H9 (cell line): ENCODE measurements at regions not wholly inside any gene's neighbourhood (a gene's known extent, or its start where the extent isn't known, plus 50 kb on each side); places are given as distances from the start of the nearest gene placed in this dataset.

Source experiments
- DNase-seq: peaks from one replicate; pipeline ENCODE4 v3.0.0-alpha.2; 2017
- H2AFZ ChIP-seq: one replicate; pipeline ENCODE4 v1.6.1; 2013; ENCODE audit warnings: mild to moderate bottlenecking, low read length, control low read depth, moderate library complexity
- H2AK5ac ChIP-seq: 2 replicates; pipeline ENCODE4 v1.6.1; 2013; ENCODE audit warnings: low read length, control low read depth, mixed read lengths; ENCODE audit not compliant: insufficient read length
- H2BK120ac ChIP-seq: one replicate; pipeline ENCODE4 v1.6.1; 2013; ENCODE audit warnings: low read depth, mild to moderate bottlenecking, low read length, control low read depth, inconsistent platforms; ENCODE audit not compliant: poor library complexity, severe bottlenecking
- H2BK12ac ChIP-seq: 2 replicates; pipeline ENCODE4 v1.6.1; 2013; ENCODE audit warnings: low read length, control low read depth, mixed read lengths, low read depth; ENCODE audit not compliant: insufficient read length
- H2BK15ac ChIP-seq: 2 replicates; pipeline ENCODE4 v1.6.1; 2013; ENCODE audit warnings: low read depth, low read length, control low read depth
- H2BK20ac ChIP-seq: one replicate; pipeline ENCODE4 v1.6.1; 2013; ENCODE audit warnings: low read depth, mild to moderate bottlenecking, low read length, control low read depth, inconsistent platforms; ENCODE audit not compliant: poor library complexity, severe bottlenecking
- H2BK5ac ChIP-seq: 2 replicates; pipeline ENCODE4 v1.6.1; 2013; ENCODE audit warnings: low read length, control low read depth, mixed read lengths; ENCODE audit not compliant: insufficient read length
- H3K14ac ChIP-seq: 2 replicates; pipeline ENCODE4 v1.6.1; 2013; ENCODE audit warnings: low read length, control low read depth; ENCODE audit not compliant: insufficient read depth
- H3K18ac ChIP-seq: 2 replicates; pipeline ENCODE4 v1.6.1; 2013; ENCODE audit warnings: low read depth, mild to moderate bottlenecking, mixed read lengths, low read length, control low read depth; ENCODE audit not compliant: insufficient read length
- H3K23ac ChIP-seq: 2 replicates; pipeline ENCODE4 v1.6.1; 2013; ENCODE audit warnings: low read length, control low read depth, mixed read lengths, low read depth; ENCODE audit not compliant: insufficient read length
- H3K23me2 ChIP-seq: 2 replicates; pipeline ENCODE4 v1.6.1; 2013; ENCODE audit warnings: low read depth, mild to moderate bottlenecking, mixed read lengths, low read length, control low read depth; ENCODE audit not compliant: insufficient read length, poor library complexity, severe bottlenecking
- H3K27ac ChIP-seq: 2 replicates; pipeline ENCODE4 v1.5.1; 2013; ENCODE audit warnings: low read length, control low read depth, mixed read lengths, low read depth; ENCODE audit not compliant: insufficient read length
- H3K27me3 ChIP-seq: 2 replicates; pipeline ENCODE4 v1.6.1; 2013; ENCODE audit warnings: low read length, control low read depth, inconsistent platforms; ENCODE audit not compliant: insufficient read depth
- H3K4ac ChIP-seq: 2 replicates; pipeline ENCODE4 v1.6.1; 2013; ENCODE audit warnings: low read depth, mild to moderate bottlenecking, control low read depth, inconsistent platforms, low read length, moderate library complexity
- H3K4me1 ChIP-seq: 2 replicates; pipeline ENCODE4 v1.6.1; 2013; ENCODE audit warnings: low read length, control low read depth, inconsistent platforms; ENCODE audit not compliant: insufficient read depth
- H3K4me2 ChIP-seq: 2 replicates; pipeline ENCODE4 v1.6.1; 2013; ENCODE audit warnings: low read length, control low read depth, mixed read lengths; ENCODE audit not compliant: insufficient read length, insufficient read depth
- H3K56ac ChIP-seq: 2 replicates; pipeline ENCODE4 v1.6.1; 2013; ENCODE audit warnings: low read depth, mild to moderate bottlenecking, mixed read lengths, low read length, control low read depth; ENCODE audit not compliant: insufficient read length
- H3K79me1 ChIP-seq: 2 replicates; pipeline ENCODE4 v1.6.1; 2013; ENCODE audit warnings: low read depth, mild to moderate bottlenecking, moderate library complexity, low read length, control low read depth, inconsistent platforms; ENCODE audit not compliant: insufficient read depth, poor library complexity, severe bottlenecking
- H3K79me2 ChIP-seq: 2 replicates; pipeline ENCODE4 v1.6.1; 2013; ENCODE audit warnings: low read length, control low read depth, inconsistent platforms; ENCODE audit not compliant: insufficient read depth
- H3K9ac ChIP-seq: 2 replicates; pipeline ENCODE4 v1.6.1; 2013; ENCODE audit warnings: low read length, control low read depth, mixed read lengths; ENCODE audit not compliant: insufficient read length; ENCODE audit errors: extremely low read depth
- H3K9me3 ChIP-seq: one replicate; pipeline ENCODE4 v1.6.1; 2013; ENCODE audit warnings: low read depth, low read length, inconsistent platforms; ENCODE audit not compliant: control insufficient read depth
- H3T11ph ChIP-seq: one replicate; pipeline ENCODE4 v1.6.1; 2013; ENCODE audit warnings: mild to moderate bottlenecking, low read length, control low read depth, inconsistent platforms
- H4K20me1 ChIP-seq: one replicate; pipeline ENCODE4 v1.6.1; 2013; ENCODE audit not compliant: control insufficient read depth, insufficient read length, insufficient read depth
- H4K5ac ChIP-seq: 2 replicates; pipeline ENCODE4 v1.6.1; 2013; ENCODE audit warnings: low read depth, mild to moderate bottlenecking, mixed read lengths, low read length, control low read depth; ENCODE audit not compliant: insufficient read length
- H4K8ac ChIP-seq: replicated peaks from 2 replicates; pipeline ENCODE4 v1.6.1; 2013; ENCODE audit warnings: low read length, control low read depth, mixed read lengths, low read depth; ENCODE audit not compliant: insufficient read length
- H4K91ac ChIP-seq: 2 replicates; pipeline ENCODE4 v1.6.1; 2013; ENCODE audit warnings: low read depth, mild to moderate bottlenecking, moderate library complexity, mixed read lengths, low read length, control low read depth; ENCODE audit not compliant: insufficient read length
- H3K27ac Mint-ChIP-seq, 3 experiments: 2 replicates in 2 of 3; 3 replicates in 1 of 3; pipeline ENCODE4 v1.8.0; 2020 to 2021; ENCODE audit warnings: mixed read lengths in 3 of 3, mild to moderate bottlenecking in 1 of 3, moderate library complexity in 1 of 3
- H3K27me3 Mint-ChIP-seq: 2 replicates; pipeline ENCODE4 v1.8.0; 2021; ENCODE audit warnings: low read depth, mild to moderate bottlenecking, moderate library complexity, mixed read lengths
- H3K36me3 Mint-ChIP-seq, 3 experiments: 2 replicates in 2 of 3; 3 replicates in 1 of 3; pipeline ENCODE4 v1.8.0; 2020 to 2021; ENCODE audit warnings: low read depth in 3 of 3, mixed read lengths in 3 of 3; ENCODE audit not compliant: insufficient read depth in 1 of 3
- H3K4me1 Mint-ChIP-seq, 2 experiments: 2 replicates each; pipeline ENCODE4 v1.8.0; 2020; ENCODE audit warnings: mixed read lengths in 2 of 2
- H3K4me3 Mint-ChIP-seq, 2 experiments: 2 replicates in 1 of 2; 3 replicates in 1 of 2; pipeline ENCODE4 v1.8.0; 2020 to 2021; ENCODE audit warnings: mild to moderate bottlenecking in 2 of 2, mixed read lengths in 2 of 2, moderate library complexity in 1 of 2
- H3K9me3 Mint-ChIP-seq, 2 experiments: 2 replicates in 1 of 2; 3 replicates in 1 of 2; pipeline ENCODE4 v1.8.0; 2020; ENCODE audit warnings: mild to moderate bottlenecking in 2 of 2, mixed read lengths in 2 of 2, moderate library complexity in 1 of 2
- CTCF ChIP-seq: fragments of 200-600 bp; sonication (generic); conservative IDR thresholded peaks from 3 replicates; pipeline ENCODE4 v1.8.0; 2021; ENCODE audit warnings: antibody characterized with exemption, mild to moderate bottlenecking
- WGBS: extraction: QIAGEN DNeasy Blood & Tissue Kit; methylation state at CpG from one replicate; pipeline ENCODE4 v1.1.7; 2013; ENCODE audit warnings: missing lambda C conversion rate, low lambda C conversion rate, mixed read lengths; ENCODE audit not compliant: insufficient read length; ENCODE audit errors: extremely low coverage; 5-methylcytosine and 5-hydroxymethylcytosine counted together

DNA sequence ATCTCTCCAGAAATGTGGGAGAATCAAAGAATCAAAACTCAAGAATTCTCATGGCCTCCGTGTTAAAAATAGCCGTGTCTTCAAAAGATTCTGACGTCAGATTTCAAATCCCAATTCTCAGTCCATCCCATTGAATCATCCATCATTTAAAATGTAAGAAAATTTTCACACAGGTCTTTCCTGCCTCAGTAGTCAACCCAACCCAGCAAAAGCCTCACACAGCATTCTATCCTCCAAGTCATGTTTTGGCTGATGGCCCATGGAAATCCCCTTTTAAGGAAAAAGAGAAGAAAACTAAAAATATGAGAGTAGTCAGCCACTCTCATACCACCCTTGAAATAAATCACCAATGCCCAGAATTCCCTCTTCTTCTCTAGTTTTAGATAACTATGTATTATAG is 211.8 kb downstream of the C1D start:
- Mint-ChIP-seq H3K36me3 (no peaks in the 10 kb centered on the region), H3K4me3 (no peak overlapping the region), H3K27ac (no peak overlapping the region), H3K4me1 (peaks cover 14 to 16% of the 10 kb centered on the region in 2 experiments), H3K27me3 (peaks cover 4% of the 10 kb centered on the region), H3K9me3 (no peaks in the 10 kb centered on the region)
- Histone ChIP-seq H3K27ac (no peak overlapping the region), H3K9ac (no peak overlapping the region), H2AFZ (no peak overlapping the region), H3K27me3 (no peaks in the 10 kb centered on the region), H3K79me1 (no peaks in the 10 kb centered on the region), H4K91ac (no peak overlapping the region), H2BK5ac (no peak overlapping the region), H3K23me2 (no peaks in the 10 kb centered on the region), H3K4me2 (no peak overlapping the region), H4K5ac (no peak overlapping the region), H3K56ac (no peak overlapping the region), H2BK15ac (no peak overlapping the region), H3K4ac (no peak overlapping the region), H3K14ac (no peak overlapping the region), H3K18ac (no peak overlapping the region), H2BK120ac (no peak overlapping the region), H4K20me1 (no peaks in the 10 kb centered on the region), H2BK20ac (no peak overlapping the region), H4K8ac (no peak overlapping the region), H3T11ph (no peak overlapping the region), H2AK5ac (no peak overlapping the region), H3K4me1 (no peaks in the 10 kb centered on the region), H2BK12ac (no peak overlapping the region), H3K9me3 (no peaks in the 10 kb centered on the region), H3K79me2 (no peaks in the 10 kb centered on the region), H3K23ac (no peak overlapping the region)
- no peak for TF ChIP-seq CTCF
- DNase-seq = no peak
- WGBS = no CpG with 5 or more reads among the region's 3 CpGs
